Erythroblast (primary cell): ENCODE measurements at regions not wholly inside any gene's neighbourhood (a gene's known extent, or its start where the extent isn't known, plus 50 kb on each side); places are given as distances from the start of the nearest gene placed in this dataset.

Experiments used
- DNase-seq, 2 experiments: peaks; one replicate each; lab custom pipeline; 2025; lab: John Stamatoyannopoulos, UW
- GATA1 ChIP-seq: IDR thresholded peaks from 2 replicates; pipeline ENCODE4 v1.6.1; 2011; ENCODE audit warnings: low read depth, mild to moderate bottlenecking, control low read depth, low read length, moderate library complexity
- POLR2A ChIP-seq: IDR thresholded peaks from 2 replicates; pipeline ENCODE4 v1.6.1; 2011; ENCODE audit warnings: mild to moderate bottlenecking, low read length

- DNase-seq, result no peak
- TF ChIP-seq GATA1, result no peak
- TF ChIP-seq POLR2A, result no peak
These were observed 52.4 kb upstream of the SSX2IP start for GRCh38 chr1:84742653-84743052.

GRCh38 chr1:84740050-84740714 is 49.9 kb upstream of the SSX2IP start:
- DNase-seq, result no peak
- no peak for TF ChIP-seq GATA1
- TF ChIP-seq POLR2A, result no peak
